HL-60 (cell line): ENCODE measurements at regions not wholly inside any gene's neighbourhood (a gene's known extent, or its start where the extent isn't known, plus 50 kb on each side); places are given as distances from the start of the nearest gene placed in this dataset.

Experiments used
- DNase-seq, 2 experiments: peaks; one replicate each; pipeline ENCODE4 v3.0.0-alpha.2; 2010 to 2020; ENCODE audit warnings: low read depth in 1 of 2, low spot score in 1 of 2
- H3K27ac ChIP-seq: fragments of 250-450 bp; sonication (Bioruptor Pico); replicated peaks from 2 replicates; pipeline ENCODE4 v1.5.1; 2020; ENCODE audit warnings: mild to moderate bottlenecking, moderate library complexity
- H3K27me3 ChIP-seq: fragments of 250-450 bp; sonication (Bioruptor Pico); 2 replicates; pipeline ENCODE4 v1.5.1; 2021; ENCODE audit warnings: mild to moderate bottlenecking, moderate library complexity; ENCODE audit not compliant: insufficient read depth, poor library complexity, severe bottlenecking
- H3K4me3 ChIP-seq: replicated peaks from 2 replicates; pipeline ENCODE4 v1.5.1; 2011; ENCODE audit warnings: mild to moderate bottlenecking, control low read depth, low read length; ENCODE audit not compliant: insufficient read depth
- CTCF ChIP-seq: IDR thresholded peaks from one replicate; pipeline ENCODE4 v1.5.1; 2011; ENCODE audit warnings: low read length, control low read depth, inconsistent platforms; ENCODE audit not compliant: insufficient read depth
- GABPA ChIP-seq: IDR thresholded peaks from 2 replicates; pipeline ENCODE4 v1.6.1; 2012; ENCODE audit warnings: low read depth
- POLR2AphosphoS5 ChIP-seq: IDR thresholded peaks from 2 replicates; pipeline ENCODE4 v1.6.1; 2012; ENCODE audit warnings: low read depth
- SPI1 ChIP-seq: IDR thresholded peaks from 2 replicates; pipeline ENCODE4 v1.6.1; 2012; ENCODE audit warnings: low read depth, mild to moderate bottlenecking, borderline replicate concordance
- TF ChIP-seq, protein P1 (sequence below): IDR thresholded peaks from 2 replicates; pipeline ENCODE4 v1.6.1; 2012; ENCODE audit warnings: low read depth; ENCODE audit not compliant: insufficient replicate concordance

GRCh38 chr5:104218200-104218599, 655.6 kb upstream of the NUDT12 start:
- Histone ChIP-seq H3K4me3 (no peak overlapping the region), H3K27ac (no peak overlapping the region), H3K27me3 (no peaks in the 10 kb centered on the region)
- TF ChIP-seq, protein P1, sequence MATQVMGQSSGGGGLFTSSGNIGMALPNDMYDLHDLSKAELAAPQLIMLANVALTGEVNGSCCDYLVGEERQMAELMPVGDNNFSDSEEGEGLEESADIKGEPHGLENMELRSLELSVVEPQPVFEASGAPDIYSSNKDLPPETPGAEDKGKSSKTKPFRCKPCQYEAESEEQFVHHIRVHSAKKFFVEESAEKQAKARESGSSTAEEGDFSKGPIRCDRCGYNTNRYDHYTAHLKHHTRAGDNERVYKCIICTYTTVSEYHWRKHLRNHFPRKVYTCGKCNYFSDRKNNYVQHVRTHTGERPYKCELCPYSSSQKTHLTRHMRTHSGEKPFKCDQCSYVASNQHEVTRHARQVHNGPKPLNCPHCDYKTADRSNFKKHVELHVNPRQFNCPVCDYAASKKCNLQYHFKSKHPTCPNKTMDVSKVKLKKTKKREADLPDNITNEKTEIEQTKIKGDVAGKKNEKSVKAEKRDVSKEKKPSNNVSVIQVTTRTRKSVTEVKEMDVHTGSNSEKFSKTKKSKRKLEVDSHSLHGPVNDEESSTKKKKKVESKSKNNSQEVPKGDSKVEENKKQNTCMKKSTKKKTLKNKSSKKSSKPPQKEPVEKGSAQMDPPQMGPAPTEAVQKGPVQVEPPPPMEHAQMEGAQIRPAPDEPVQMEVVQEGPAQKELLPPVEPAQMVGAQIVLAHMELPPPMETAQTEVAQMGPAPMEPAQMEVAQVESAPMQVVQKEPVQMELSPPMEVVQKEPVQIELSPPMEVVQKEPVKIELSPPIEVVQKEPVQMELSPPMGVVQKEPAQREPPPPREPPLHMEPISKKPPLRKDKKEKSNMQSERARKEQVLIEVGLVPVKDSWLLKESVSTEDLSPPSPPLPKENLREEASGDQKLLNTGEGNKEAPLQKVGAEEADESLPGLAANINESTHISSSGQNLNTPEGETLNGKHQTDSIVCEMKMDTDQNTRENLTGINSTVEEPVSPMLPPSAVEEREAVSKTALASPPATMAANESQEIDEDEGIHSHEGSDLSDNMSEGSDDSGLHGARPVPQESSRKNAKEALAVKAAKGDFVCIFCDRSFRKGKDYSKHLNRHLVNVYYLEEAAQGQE: no peak
- TF ChIP-seq GABPA (no peak), POLR2AphosphoS5 (no peak), CTCF (no peak)
- DNase-seq: no peak

DNA sequence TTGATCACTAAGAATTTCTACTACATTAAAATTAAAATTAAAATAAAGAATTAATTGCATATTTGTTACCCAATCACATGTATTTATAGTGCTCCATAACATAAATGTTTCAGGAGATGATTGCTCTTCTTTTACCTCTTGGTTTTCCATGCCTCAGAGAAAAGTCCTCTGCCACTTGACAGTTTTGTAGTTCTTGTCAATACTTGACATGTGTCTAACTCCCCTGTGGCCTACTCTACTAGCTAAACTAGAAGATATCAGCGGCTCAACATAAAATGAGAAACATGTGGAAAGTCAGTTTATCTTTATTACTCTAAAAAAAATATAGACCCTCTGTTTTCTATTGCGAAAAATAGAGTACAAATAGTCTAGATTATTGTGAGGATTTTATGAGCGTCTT, 650.6 kb upstream of the NUDT12 start:
- H3K27ac ChIP-seq: no peak overlapping the region
- no peak for DNase-seq
- H3K4me3 ChIP-seq: no peak overlapping the region
- TF ChIP-seq POLR2AphosphoS5 (no peak), CTCF (no peak), SPI1 (no peak), GABPA (no peak)
- TF ChIP-seq, protein P1: no peak
- no peaks in the 10 kb centered on the region for H3K27me3 ChIP-seq

DNA sequence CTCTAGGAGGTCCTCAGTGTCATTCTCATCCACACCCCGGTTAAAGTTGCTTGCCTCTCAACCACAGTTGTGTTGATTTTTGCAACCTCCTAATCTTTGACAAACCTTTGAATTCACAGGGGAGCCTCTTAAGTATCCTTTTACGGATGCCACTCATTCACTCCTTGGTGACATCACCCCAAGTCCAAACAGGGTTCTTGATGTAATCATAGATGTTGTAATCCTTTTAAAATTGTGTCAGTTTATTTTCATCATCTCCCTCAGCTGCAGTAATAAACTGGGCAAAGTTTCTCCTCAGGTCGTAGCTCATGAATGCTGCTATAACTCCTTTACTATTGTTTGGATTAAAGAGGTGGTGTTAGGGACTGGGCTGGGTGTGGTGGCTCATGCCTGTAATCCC, 637.2 kb upstream of the NUDT12 start:
- no peak for DNase-seq
- no peak overlapping the region for H3K4me3 ChIP-seq
- H3K27ac ChIP-seq: no peak overlapping the region
- H3K27me3 ChIP-seq: no peaks in the 10 kb centered on the region
- TF ChIP-seq CTCF (no peak), POLR2AphosphoS5 (no peak), SPI1 (no peak), GABPA (no peak)
- TF ChIP-seq, protein P1: no peak
